ENCODE measurements at regions not wholly inside any gene's neighbourhood (a gene's known extent, or its start where the extent isn't known, plus 50 kb on each side); places are given as distances from the start of the nearest gene placed in this dataset.

DNA sequence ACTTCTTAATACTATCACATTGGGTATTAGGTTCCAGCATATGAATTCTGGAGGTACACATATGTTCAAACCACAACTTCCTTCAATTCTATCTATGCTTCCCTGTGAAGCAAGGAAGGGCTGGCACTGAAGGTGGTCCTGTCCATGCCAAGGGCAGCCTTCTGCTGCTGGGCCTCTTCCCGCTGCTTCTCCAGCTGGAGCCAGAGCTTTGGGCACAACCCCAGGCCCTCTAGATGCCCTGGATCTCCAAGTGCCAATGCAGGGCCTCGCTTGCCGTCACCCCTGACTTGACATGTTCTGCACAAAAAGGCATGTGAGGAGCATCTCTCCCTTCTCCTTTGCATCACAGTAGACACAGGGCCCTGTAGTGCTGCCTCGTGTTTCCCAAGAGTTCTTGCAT, 62.6 kb downstream of the STYXL2 start:
- CTCF ChIA-PET: no interaction called here
- H3K9me3 ChIP-seq (ENCODE audit: low read length): no peaks in the 10 kb centered on the region
- H3K9ac ChIP-seq (ENCODE audit: low read length): no peak overlapping the region
- H3K4me2 ChIP-seq (ENCODE audit: low read length): no peak overlapping the region
- ATAC-seq (no peak), DNase-seq (no peak)
- no TSS peak for BruUV-seq (replicated peaks)
- H4K20me1 ChIP-seq (ENCODE audit: low read length): no peaks in the 10 kb centered on the region
- H3K79me2 ChIP-seq (ENCODE audit: low read length): no peaks in the 10 kb centered on the region
- intact Hi-C loops (cut with micrococcal nuclease): no loop called here
- no peak for TF ChIP-seq EZH2 (IDR thresholded peaks at IDR 0.05; ENCODE audit: low read length, unreplicated experiment)
- H3K27ac ChIP-seq (ENCODE audit: low read length): no peak overlapping the region
- no peaks in the 10 kb centered on the region for H3K36me3 ChIP-seq (ENCODE audit: low read depth, low read length)
- POLR2A ChIA-PET (ENCODE audit: unreplicated experiment): no interaction called here
- H3K4me3 ChIP-seq (ENCODE audit: low read length): no peak overlapping the region
- H3F3A ChIP-seq (ENCODE audit: low read length, unreplicated experiment): no peaks in the 10 kb centered on the region
- peaks cover 17% of the 10 kb centered on the region for H3K4me1 ChIP-seq (ENCODE audit: insufficient read depth, low read length)
- no peaks in the 10 kb centered on the region for H3K27me3 ChIP-seq (ENCODE audit: low read length)
- no peaks in the 10 kb centered on the region for H3K9me2 ChIP-seq (replicated peaks; ENCODE audit: low read length)
- H2AFZ ChIP-seq (ENCODE audit: low read length): no peak overlapping the region

- POLR2A ChIA-PET (ENCODE audit: unreplicated experiment): no interaction called here
- Histone ChIP-seq H3K9ac (ENCODE audit: low read length) (no peak overlapping the region), H3K9me2 (replicated peaks; ENCODE audit: low read length) (no peaks in the 10 kb centered on the region), H3K27me3 (ENCODE audit: low read length) (no peaks in the 10 kb centered on the region), H3K4me1 (ENCODE audit: insufficient read depth, low read length) (peaks cover 23% of the 10 kb centered on the region), H3K79me2 (ENCODE audit: low read length) (no peaks in the 10 kb centered on the region), H4K20me1 (ENCODE audit: low read length) (no peaks in the 10 kb centered on the region), H3K27ac (ENCODE audit: low read length) (peak overlapping the region; percentile 19; the same call in 1 of the 2 replicates), H3K4me3 (ENCODE audit: low read length) (no peak overlapping the region), H3K36me3 (ENCODE audit: low read depth, low read length) (no peaks in the 10 kb centered on the region), H2AFZ (ENCODE audit: low read length) (no peak overlapping the region), H3K9me3 (ENCODE audit: low read length) (no peaks in the 10 kb centered on the region), H3F3A (ENCODE audit: low read length, unreplicated experiment) (no peaks in the 10 kb centered on the region), H3K4me2 (ENCODE audit: low read length) (no peak overlapping the region)
- intact Hi-C loops (cut with micrococcal nuclease): no loop called here
- CTCF ChIA-PET: no interaction called here
- DNase-seq: peak; percentile 45
- TF ChIP-seq CTCF (conservative IDR thresholded peaks at IDR 0.05; ENCODE audit: low read depth, low read length) (no peak), EZH2 (IDR thresholded peaks at IDR 0.05; ENCODE audit: low read length, unreplicated experiment) (no peak), EZH2phosphoT487 (IDR thresholded peaks at IDR 0.05; ENCODE audit: borderline replicate concordance, low read length) (no peak)
- no TSS peak for BruUV-seq (replicated peaks)
- peak; percentile 29; the same call in 1 of the 2 replicates for ATAC-seq
Measured at GRCh38 chr1:167157114-167157513, 63.2 kb downstream of the STYXL2 start.

GRCh38 chr1:167158111-167158812, 62.4 kb upstream of the POU2F1 start:
- Histone ChIP-seq H3K9ac (ENCODE audit: low read length) (no peak overlapping the region), H3K4me2 (ENCODE audit: low read length) (no peak overlapping the region), H3K27me3 (ENCODE audit: low read length) (no peaks in the 10 kb centered on the region), H4K20me1 (ENCODE audit: low read length) (no peaks in the 10 kb centered on the region), H3K9me2 (replicated peaks; ENCODE audit: low read length) (no peaks in the 10 kb centered on the region), H3K36me3 (ENCODE audit: low read depth, low read length) (no peaks in the 10 kb centered on the region), H3K4me3 (ENCODE audit: low read length) (no peak overlapping the region), H3K9me3 (ENCODE audit: low read length) (no peaks in the 10 kb centered on the region), H3F3A (ENCODE audit: low read length, unreplicated experiment) (no peaks in the 10 kb centered on the region), H2AFZ (ENCODE audit: low read length) (no peak overlapping the region), H3K4me1 (ENCODE audit: insufficient read depth, low read length) (peaks cover 34% of the 10 kb centered on the region), H3K79me2 (ENCODE audit: low read length) (no peaks in the 10 kb centered on the region), H3K27ac (ENCODE audit: low read length) (peak overlapping the region; percentile 17; the same call in 1 of the 2 replicates)
- no TSS peak for BruUV-seq (replicated peaks)
- ChIA-PET POLR2A (ENCODE audit: unreplicated experiment) (no interaction called here), CTCF (no interaction called here)
- ATAC-seq: no peak
- DNase-seq: no peak
- no peak for TF ChIP-seq EZH2 (IDR thresholded peaks at IDR 0.05; ENCODE audit: low read length, unreplicated experiment)
- TF ChIP-seq EZH2phosphoT487 (IDR thresholded peaks at IDR 0.05; ENCODE audit: borderline replicate concordance, low read length): no peak
- no peak for TF ChIP-seq CTCF (conservative IDR thresholded peaks at IDR 0.05; ENCODE audit: low read depth, low read length)
- intact Hi-C loops (cut with micrococcal nuclease): no loop called here
